GM18519 (cell line): ENCODE measurements at regions not wholly inside any gene's neighbourhood (a gene's known extent, or its start where the extent isn't known, plus 50 kb on each side); places are given as distances from the start of the nearest gene placed in this dataset.

ENCODE experiments used
- ATAC-seq: cut with Tn5 transposase; IDR thresholded peaks from one replicate; pipeline ENCODE4 v1.9.1; 2021; ENCODE audit warnings: mild to moderate bottlenecking, moderate library complexity; ENCODE audit not compliant: unreplicated experiment, low FRiP score

DNA sequence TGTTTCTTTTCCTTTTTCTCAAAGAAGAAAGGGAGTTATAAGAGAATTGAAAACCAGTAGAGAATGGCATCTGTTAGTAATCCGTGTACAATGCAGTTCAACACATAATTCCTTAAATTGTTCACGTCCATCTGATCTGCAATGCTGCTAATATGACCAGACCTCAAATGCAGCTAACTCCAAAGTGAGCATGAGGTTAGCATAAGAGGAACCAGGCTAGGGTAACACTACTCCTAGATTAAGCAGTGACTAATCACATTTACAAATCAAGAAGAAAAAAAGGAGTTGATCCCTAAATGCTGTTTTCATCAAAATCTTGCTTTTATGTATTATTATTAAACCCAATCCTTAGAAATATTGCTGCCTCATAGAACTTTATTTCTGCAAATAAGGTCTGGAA is 432.7 kb upstream of the ARID1B start:
- ATAC-seq = no peak

DNA sequence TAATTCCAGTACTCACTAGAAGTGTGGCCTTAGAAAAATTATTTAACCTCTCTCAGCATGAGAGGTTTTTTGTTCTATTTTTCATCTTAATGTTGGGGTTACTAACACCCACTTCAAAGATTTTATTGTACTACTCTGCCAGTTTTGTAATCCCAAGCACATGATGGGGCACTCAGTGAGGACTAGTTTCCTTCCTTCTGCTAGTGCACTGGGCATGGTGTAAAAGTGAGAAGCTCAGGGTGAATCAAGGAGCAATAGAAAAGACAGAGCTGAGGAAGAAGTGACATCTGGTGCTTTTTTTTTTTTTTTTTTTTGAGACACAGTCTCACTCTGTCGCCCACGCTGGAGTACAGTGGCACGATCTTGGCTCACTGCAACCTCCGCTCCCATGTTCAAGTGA is 439.4 kb upstream of the ARID1B start:
- ATAC-seq = no peak

DNA sequence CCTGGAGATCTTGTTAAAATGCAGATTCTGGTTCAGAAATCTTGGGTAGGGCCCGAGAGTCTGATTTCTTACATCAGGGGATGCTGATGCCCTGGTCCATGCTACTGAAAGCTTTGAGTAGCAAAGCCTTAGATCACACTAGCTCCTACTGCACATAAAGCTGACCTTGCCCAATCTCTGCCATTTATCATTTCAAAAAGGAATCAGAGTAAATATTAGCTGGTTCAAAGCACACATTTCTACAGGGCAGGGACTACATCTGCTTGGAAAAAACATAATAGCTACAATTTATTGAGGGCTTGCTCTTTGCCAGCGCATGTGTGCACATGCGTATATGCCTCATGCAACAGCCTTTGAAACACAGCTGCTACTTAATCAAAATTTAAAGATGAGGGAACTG is 440.4 kb upstream of the ARID1B start:
- ATAC-seq = no peak

DNA sequence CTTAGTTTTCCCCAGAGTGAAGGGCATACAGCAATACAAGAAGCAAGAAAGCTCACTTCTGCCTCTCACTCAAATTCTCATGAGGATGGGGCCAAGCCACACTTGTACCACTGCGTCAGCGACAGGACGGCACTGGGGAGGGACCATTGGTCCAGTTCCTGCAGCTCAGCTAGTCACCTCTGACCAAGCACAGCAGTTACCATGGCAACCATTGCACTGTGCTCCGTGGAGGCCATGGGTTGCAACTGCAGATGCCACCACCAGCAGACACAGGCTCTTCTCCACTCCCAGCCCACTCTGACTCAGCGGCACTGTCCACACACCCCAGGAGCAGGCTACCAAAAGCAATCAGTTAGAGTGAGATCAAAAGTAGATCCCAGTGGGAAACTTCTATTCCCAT is 441.1 kb upstream of the ARID1B start:
- no peak for ATAC-seq

DNA sequence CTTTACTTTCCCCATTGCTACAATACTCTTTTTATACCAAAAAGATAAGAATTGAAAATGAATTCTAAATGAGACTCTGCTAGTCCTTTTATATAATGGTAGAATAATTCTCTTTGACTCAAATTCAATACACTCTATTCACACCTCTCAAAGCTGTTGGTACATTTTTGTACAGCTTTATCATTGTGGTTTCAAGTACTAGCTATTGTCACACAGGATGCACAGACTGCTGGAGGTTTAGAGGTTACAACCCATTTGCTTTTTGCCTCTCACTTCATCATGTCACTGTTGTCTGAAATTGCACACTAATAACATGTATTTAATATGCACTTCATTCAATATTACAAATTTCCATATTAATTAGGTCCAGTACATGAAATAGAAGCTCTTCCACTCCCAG is 442.2 kb upstream of the ARID1B start:
- no peak for ATAC-seq

DNA sequence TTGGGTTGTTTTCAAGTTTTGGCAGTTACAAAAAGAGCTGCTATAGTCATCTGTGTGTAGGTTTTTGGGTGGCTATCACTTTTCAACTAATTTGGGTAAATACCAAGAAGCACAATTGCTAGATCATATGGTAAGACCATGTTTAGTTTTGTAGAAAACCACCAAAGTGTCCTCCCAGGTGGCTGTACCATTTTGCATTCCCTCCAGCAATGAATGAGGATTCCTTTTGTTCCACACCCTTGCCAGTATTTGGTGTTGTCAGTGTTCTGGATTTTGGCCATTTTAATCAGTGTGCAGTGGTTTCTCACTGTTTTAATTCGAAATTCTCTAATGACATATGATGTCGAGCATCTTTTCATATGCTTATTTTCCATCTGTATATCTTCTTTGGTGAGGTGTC is 457.5 kb upstream of the ARID1B start:
- no peak for ATAC-seq

DNA sequence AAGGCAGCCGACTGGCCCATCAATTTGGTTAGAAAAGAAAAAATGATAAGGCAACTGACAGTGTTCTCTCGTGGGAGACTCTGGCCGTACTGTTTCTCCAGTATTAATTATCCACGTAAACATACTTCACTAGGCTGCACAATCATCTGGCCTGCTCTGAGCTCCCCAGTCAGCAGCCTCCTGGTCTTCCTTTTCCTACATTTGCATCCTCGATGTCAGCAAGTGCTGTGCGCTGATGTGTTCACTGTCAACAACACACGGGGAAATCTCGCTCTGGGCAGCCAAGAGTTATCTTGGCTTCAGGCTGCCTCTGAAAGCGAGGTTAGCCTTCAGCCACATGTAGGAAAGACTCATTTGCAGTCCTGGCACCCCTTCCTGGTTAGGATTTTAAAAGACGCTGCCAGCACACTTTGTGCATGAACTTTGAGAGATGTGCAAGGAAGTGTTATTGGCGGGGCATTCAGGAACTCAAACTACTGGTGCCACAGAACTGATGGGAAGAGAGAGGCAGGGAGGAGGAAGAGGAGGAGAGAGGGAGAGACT is 460.5 kb upstream of the ARID1B start:
- no peak for ATAC-seq

DNA sequence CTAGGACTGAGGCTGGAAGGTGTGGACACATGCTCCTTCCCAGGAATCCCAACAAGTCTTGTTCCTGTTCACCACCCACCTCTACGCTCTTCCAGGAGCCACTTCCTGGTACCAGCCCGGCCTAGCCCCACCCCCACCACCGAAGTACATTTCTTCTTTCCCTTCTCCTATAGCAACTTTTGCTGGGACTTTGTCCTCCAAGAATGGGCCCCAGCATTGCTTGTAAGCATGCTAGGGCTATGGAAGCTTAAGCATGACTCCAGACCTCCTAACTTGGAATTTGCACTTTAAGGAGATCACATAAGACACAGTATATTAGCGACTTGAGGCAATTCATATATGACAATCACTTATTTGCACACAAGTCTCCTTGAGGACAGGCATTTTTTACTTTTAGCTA is 462.0 kb upstream of the ARID1B start:
- ATAC-seq = no peak

DNA sequence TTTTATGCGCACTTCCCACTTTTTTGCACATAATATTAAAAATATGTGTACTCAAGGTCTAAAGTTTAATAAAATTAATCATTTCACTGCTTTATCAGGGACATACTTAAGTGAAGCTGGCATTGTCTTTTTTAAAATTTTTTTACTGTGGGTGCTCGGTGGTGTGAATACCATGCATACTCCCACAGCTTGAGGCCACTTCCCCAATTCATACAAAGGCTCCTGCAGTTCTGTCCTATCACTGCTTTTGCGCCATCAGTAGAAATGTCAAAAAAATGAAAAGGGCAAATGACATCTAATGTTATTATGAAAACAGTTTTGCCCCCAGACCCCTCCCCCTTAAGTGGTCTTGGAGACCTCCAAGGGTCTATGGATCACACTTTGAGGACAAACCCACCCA is 464.1 kb upstream of the ARID1B start:
- no peak for ATAC-seq

DNA sequence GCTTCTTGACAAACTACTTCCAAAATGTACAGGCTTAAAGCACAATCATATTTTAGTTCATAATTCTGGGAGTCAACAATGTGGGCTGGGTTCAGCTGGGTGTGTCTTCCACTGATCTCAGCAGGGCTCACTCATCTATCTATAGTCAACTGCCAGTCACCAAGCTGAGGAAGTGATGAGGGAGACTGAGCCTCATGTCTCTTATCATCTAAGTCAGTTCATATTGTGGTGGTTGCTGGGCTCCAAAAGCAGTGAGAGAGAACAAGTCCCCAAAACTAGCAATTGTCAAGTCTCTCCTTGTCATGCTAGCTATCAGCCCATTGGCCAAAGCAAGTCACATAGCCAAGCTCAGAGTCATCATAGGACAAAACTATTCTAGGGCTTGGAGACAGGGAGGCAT is 465.9 kb upstream of the ARID1B start:
- no peak for ATAC-seq

DNA sequence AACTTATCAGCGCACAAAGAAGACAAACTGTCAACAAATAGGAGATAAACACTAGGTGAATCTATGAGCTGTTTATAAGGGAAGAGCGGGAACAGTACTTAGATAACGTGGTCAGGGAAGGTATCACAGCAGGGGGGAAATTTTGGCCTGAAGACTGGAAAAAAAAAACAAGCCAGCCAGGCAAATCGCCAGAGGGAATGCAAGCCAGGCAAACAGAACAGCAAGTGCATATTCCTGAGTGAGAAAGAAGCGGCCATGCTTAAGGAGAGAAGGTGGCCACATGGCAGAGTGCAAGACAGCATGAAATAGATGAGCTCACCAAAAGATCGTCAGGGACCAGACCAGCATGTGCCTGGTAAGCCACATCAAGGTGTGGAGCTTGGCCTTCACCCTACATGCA is 466.5 kb upstream of the ARID1B start:
- no peak for ATAC-seq

DNA sequence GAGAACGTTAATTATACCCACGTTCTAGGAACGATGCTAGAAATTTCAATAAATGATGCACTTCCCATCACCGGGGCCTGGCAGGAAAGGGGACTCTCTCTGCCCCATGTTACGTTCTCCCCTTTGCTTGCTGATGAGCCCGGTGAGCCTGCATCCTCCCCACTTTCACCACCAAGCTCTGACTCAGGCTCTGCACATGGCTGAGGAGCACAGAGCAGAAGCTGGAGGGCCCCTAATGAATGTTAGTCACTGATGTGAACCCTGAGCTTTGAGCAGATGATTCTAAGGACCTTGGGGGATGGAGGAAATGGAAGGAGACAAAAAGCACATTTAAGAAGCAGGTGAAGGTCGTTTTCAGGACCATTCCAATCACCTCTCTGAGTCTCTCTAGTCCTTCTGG is 468.2 kb upstream of the ARID1B start:
- ATAC-seq = no peak

DNA sequence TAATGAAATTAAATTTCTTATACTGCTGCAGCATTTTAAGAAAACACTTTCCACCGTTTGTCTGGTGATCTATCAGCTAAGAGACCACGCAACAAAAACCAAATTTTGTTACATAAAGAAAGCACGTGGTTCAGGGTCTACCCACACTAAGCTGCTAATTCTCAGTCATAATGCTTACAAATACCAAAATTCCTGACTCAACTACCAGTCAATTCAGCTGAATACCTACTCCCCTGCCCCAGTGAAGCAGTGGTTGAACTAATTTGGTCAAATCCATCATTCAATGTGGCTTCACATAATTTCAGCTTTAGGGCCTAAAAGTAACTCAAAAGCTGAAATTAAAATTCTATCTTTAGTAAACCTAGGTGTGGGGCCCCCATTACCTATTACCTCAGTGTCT is 468.6 kb upstream of the ARID1B start:
- ATAC-seq = no peak

DNA sequence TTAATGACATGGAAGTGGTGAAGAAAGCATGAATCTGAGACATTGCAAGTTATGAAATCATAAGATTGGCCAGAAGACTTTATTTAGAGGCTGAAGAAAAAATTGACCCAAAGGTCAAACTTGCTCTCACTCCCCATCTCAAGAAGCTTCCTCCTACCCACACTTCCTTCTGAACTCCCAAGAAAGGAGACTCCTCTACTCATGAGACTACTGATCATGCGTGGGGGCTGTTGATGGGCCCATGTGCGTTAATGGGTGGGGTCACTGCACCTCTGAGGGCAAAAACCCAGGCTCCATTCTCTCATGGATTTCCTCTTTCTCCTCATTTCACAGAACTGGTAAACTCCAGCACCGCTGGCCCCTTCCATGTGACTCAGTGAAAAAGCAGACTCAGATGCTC is 470.6 kb upstream of the ARID1B start:
- ATAC-seq = no peak

DNA sequence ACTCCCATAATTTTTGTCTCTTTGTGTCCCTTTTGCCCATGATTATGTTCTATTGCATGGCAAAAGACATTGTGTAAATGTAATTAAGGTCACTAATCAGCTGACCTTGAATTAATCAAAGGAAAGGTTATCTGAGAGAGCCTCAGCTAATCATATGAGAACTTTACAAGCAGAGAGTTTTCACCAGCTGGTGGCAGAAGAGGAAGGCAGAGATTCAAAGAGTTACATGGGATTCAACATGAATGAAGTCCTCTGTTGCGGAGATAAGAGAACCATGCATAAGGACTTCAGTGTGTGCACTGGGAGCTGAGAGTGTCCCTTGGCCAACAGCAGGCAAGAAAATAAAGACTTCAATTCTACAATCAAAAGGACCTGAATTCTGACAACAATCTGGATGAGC is 494.1 kb upstream of the ARID1B start:
- ATAC-seq = no peak

DNA sequence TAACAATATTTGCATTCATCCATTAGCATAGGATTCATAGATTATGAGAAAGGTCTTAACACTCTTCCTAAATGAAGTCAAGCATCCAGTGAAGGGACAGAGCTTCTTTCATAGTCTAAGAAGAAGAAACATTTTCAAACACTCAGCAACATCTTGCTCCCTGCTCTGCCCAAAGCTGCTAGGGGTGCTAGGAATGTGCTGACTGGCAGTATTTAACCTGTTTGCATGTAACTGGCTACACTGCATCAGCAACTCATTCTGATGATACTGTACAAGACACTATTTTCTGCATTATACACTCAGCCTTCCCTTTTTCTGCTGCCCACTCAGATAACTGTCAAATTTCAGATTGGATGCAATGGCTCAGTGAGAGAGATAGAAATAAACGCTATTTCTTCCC is 495.1 kb upstream of the ARID1B start:
- no peak for ATAC-seq

DNA sequence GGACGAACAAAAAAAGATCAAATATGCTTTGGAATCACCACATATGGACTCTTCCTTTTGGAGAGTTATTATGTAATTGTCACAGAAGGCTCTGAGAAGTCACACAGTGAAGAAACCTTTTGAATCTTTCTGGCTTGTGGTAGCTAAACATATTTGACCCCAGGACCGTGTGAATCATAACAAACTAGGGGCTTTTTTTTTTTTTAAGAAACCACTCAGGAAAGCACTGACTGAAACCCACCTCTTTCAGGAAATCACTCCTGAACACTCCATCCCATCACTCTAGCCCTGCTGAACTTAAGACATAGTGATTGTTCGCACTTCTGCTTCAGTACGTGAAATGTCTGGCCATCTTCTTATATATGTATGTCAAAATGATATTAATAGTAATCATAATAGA is 495.9 kb upstream of the ARID1B start:
- ATAC-seq = no peak

DNA sequence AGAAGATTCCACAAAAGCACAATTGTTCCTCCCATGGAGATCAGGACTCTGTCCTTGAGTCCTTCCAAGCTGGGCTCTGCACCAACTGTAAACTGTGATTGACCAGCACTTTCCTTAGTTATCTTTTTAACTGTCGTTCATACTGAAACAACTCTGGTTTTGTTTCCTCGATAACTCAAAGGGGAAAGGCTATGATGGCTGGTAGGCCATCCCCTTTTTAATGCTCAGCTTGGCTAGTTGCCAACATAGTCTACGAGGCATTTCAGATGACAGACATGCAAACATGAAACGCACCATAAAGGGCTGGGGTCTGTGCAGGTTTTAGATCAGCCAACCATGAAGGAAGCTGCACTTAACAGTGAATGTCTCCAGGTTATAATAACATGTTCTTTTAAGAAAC is 497.1 kb upstream of the ARID1B start:
- ATAC-seq = peak; percentile 65

DNA sequence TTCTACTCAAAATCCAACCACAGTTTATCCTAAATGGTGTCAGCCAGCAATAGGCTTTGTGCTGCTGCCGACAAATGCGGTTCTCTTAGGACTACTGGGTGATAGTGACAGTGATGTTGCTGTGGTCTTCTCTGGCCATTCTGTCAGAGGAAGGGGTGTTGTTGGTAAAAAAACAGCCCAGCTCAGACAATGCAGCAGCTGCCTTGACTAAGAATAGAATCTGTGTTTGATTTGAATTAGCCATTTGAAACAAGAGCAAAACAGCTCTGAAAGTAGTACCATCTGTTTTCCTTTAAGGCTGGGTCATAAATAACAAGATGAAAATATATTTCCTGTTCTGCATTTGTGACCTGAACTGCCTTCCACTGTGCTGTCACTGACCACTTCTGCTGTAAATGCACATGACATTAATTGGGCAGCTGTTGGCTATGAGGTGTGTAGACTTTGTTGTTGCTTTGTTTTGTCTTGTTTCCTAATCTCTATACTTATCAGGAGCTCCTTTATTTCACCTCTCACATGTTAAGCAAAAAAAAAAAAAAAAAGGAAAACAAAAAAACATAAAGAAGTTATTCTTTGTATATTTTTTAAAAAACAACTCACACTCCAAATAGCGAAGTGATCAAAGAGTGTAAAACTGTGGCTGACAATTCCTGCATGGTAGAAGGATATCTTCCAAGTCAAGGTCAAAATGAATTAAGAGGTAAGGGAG is 497.8 kb upstream of the ARID1B start:
- ATAC-seq = peak; percentile 50

DNA sequence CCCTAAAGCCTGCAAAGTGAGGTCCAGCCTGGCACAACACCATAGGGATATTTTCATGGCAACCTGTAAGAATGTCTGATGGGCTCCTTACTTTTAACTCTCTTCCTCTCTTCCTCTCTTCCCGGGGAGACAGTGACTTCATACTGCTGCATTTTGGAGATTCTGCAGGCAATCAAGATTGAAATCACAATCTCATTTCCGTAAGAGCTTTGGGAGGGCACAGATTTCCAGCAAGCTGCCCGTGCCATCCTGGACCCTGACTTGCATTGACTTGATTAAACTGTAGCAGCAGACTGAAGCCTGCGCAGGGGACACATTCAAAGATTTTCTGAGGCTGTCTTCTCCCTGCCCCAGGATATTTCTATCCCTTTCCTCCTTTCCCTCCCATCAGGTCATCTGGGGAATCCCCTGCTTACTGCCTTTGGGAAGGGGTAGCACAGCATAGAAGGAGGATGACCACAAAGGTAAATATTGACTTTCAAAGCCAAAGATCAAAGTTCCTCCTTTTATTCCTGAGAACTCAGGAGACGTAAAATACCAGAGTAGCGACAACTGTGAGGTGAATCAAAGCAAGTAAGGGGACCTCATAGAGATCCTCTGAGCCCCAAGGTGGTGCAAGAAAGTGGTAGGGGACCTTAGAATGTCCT is 504.0 kb upstream of the ARID1B start:
- ATAC-seq = no peak

DNA sequence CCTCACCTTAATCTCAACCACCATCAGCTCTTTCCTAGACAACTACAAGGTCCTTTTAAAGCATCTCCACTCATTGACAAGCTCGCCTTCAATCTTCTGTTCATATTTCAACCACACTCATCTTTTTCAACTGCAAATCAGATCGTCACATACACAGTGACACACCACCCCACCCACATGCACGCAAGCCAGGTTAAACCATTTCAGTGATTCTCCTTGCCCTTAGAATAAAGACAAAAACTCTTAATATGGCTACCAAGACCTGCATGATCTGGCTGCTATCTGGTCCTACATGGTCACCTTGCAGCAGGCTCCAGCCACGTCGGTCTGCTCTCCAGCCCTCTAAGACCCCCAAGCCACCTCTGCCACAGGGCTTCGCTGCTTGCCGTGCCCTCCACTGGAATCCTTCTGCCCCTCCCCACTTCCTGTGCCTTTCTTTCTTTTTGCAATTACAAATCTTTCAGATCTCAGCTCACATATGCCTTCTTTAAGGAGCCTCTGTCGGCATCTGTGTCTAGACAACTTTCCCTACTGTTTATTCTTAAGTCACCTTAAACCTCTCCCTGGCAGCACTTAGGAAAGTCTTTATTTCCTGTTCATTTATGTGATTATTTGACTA is 507.3 kb upstream of the ARID1B start:
- ATAC-seq = no peak

DNA sequence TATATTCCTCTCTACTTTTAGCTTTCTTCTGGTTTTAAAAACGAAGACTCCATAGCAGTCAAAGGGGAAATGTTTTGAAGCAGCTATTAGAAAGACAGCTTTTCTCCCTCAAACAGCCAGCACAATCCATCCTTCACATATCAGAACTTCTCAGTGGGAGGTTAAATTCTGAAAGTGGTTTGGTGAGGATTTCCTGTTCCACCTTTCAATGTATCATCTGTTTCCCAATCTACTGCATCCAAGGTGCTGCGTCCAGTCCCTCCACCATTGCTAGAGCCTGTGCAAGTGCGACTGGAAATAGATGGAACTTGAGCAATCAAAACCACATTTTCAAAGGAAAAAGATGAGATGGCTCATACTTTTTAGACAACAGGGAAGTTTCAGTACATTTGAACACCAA is 508.3 kb upstream of the ARID1B start:
- ATAC-seq = no peak
